ENCODE measurements at regions not wholly inside any gene's neighbourhood (a gene's known extent, or its start where the extent isn't known, plus 50 kb on each side); places are given as distances from the start of the nearest gene placed in this dataset.

DNA sequence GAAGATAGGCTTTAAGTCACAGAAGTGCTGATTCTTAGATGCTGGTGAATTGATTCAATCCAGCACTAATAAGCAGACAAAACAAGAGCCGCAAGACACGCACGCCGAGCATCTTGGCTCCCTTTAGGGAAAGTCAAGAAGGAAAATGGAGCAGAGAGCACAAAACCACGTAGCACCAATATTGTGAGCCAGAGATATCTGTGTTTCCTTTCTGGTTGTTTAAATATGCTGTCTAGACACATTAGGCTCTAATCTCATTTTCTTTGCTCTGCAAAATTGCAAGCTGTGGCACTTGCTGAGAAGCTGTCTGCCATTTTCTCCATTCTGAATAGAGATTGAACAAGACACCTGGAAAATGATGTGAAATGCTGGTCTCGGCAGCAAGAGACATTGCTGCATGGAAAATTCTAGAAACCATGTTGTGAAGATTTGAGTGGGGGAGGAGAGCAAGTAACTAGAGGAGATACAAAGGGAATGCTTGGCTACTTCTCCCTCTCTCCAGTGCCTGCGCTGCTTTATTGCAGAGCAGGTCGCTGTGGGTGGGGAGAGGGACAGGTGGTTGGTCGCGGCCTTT, 336.3 kb downstream of the MED10 start:
- no peaks in the 10 kb centered on the region for H3K36me3 ChIP-seq (ENCODE audit: control insufficient read depth in 1 of 2, insufficient read depth in 2 of 2, low read length in 2 of 2)
- H3K9ac ChIP-seq (ENCODE audit: low read depth in 1 of 2, low read length in 2 of 2), result no peak overlapping the region
- no peaks in the 10 kb centered on the region for H3K27me3 ChIP-seq (ENCODE audit: control insufficient read depth in 1 of 2, insufficient read depth in 2 of 2, low read length in 2 of 2)
- H3K27ac ChIP-seq (ENCODE audit: low read depth, low read length), result no peak overlapping the region
- H3K4me1 ChIP-seq (ENCODE audit: control insufficient read depth in 1 of 2, insufficient read depth in 2 of 2, low read length in 2 of 2), result no peaks in the 10 kb centered on the region
- H3K4me3 ChIP-seq (ENCODE audit: low read depth in 1 of 2, low read length in 2 of 2), result no peak overlapping the region
- no peaks in the 10 kb centered on the region for H3K9me3 ChIP-seq (ENCODE audit: control insufficient read depth in 1 of 2, low read length in 2 of 2)

DNA sequence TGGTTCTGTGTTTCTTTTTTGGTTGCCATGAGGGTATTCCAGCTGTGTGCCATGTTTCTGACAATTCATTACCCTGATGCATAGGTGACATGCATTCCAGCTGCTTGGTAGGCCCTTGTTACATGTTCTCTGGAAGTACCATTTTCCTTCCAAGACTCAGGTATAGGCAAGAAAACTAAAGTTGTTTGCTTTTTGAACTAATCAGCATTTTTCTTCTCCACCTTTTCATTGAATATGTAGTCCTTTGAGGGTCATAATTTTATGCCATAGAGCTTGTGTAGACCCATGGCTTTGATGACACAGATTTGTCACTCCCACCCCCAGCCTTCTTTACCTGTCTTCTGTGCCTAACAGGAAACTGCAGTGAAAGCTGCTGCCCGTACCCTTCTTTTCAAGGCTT, 339.2 kb downstream of the MED10 start:
- H3K9me3 ChIP-seq (ENCODE audit: control insufficient read depth in 1 of 2, low read length in 2 of 2), result no peaks in the 10 kb centered on the region
- H3K36me3 ChIP-seq (ENCODE audit: control insufficient read depth in 1 of 2, insufficient read depth in 2 of 2, low read length in 2 of 2), result no peaks in the 10 kb centered on the region
- no peak overlapping the region for H3K4me3 ChIP-seq (ENCODE audit: low read depth in 1 of 2, low read length in 2 of 2)
- no peak overlapping the region for H3K9ac ChIP-seq (ENCODE audit: low read depth in 1 of 2, low read length in 2 of 2)
- H3K4me1 ChIP-seq (ENCODE audit: control insufficient read depth in 1 of 2, insufficient read depth in 2 of 2, low read length in 2 of 2), result no peaks in the 10 kb centered on the region
- no peak overlapping the region for H3K27ac ChIP-seq (ENCODE audit: low read depth, low read length)
- H3K27me3 ChIP-seq (ENCODE audit: control insufficient read depth in 1 of 2, insufficient read depth in 2 of 2, low read length in 2 of 2), result no peaks in the 10 kb centered on the region

DNA sequence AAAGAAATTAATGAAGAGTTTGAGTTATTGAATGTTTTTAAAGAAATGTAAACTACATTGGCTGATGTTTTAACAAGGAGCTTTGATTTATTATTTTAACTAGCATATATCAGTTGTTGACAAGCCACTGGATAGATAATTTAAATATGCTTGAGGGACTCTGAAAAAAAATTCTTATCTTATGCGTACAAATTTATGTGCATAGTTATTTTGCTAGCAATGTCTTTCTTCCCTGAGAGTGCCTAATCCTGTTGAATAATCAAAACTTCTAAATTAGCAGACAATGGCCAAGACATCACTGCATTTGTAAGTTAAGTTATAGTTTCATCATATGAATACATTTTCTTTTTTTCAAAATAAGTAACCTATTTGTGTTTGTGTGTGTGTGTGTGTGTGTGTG, 342.3 kb downstream of the MED10 start:
- Histone ChIP-seq H3K9me3 (ENCODE audit: control insufficient read depth in 1 of 2, low read length in 2 of 2) (no peaks in the 10 kb centered on the region), H3K27ac (ENCODE audit: low read depth, low read length) (no peak overlapping the region), H3K36me3 (ENCODE audit: control insufficient read depth in 1 of 2, insufficient read depth in 2 of 2, low read length in 2 of 2) (no peaks in the 10 kb centered on the region), H3K4me1 (ENCODE audit: control insufficient read depth in 1 of 2, insufficient read depth in 2 of 2, low read length in 2 of 2) (no peaks in the 10 kb centered on the region), H3K9ac (ENCODE audit: low read depth in 1 of 2, low read length in 2 of 2) (no peak overlapping the region), H3K4me3 (ENCODE audit: low read depth in 1 of 2, low read length in 2 of 2) (no peak overlapping the region), H3K27me3 (ENCODE audit: control insufficient read depth in 1 of 2, insufficient read depth in 2 of 2, low read length in 2 of 2) (no peaks in the 10 kb centered on the region)

DNA sequence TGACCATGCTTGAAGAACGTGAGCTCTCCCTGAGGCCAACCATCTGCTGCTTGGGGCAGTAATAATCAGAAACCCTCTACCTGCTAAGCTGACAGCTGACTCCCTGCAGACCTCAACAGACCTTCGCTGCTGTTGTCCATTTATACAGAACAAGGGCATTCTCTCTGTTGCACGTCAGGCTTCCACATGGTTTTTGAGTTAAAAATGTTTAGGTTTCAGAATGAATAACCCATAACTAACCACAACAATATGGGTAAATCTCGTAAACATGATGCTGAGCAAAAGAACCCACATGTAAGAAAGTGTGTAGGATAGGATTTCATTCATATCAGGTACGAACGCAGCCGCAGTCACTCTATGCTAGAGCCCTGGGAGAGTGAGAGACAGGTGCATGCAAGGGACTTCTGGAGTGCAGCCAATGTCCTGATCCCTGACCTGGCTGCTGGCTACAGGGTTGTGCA, 348.5 kb downstream of the MED10 start:
- no peak overlapping the region for H3K4me3 ChIP-seq (ENCODE audit: low read depth in 1 of 2, low read length in 2 of 2)
- no peaks in the 10 kb centered on the region for H3K9me3 ChIP-seq (ENCODE audit: control insufficient read depth in 1 of 2, low read length in 2 of 2)
- no peaks in the 10 kb centered on the region for H3K27me3 ChIP-seq (ENCODE audit: control insufficient read depth in 1 of 2, insufficient read depth in 2 of 2, low read length in 2 of 2)
- no peak overlapping the region for H3K9ac ChIP-seq (ENCODE audit: low read depth in 1 of 2, low read length in 2 of 2)
- H3K27ac ChIP-seq (ENCODE audit: low read depth, low read length), result no peak overlapping the region
- no peaks in the 10 kb centered on the region for H3K36me3 ChIP-seq (ENCODE audit: control insufficient read depth in 1 of 2, insufficient read depth in 2 of 2, low read length in 2 of 2)
- H3K4me1 ChIP-seq (ENCODE audit: control insufficient read depth in 1 of 2, insufficient read depth in 2 of 2, low read length in 2 of 2), result no peaks in the 10 kb centered on the region

DNA sequence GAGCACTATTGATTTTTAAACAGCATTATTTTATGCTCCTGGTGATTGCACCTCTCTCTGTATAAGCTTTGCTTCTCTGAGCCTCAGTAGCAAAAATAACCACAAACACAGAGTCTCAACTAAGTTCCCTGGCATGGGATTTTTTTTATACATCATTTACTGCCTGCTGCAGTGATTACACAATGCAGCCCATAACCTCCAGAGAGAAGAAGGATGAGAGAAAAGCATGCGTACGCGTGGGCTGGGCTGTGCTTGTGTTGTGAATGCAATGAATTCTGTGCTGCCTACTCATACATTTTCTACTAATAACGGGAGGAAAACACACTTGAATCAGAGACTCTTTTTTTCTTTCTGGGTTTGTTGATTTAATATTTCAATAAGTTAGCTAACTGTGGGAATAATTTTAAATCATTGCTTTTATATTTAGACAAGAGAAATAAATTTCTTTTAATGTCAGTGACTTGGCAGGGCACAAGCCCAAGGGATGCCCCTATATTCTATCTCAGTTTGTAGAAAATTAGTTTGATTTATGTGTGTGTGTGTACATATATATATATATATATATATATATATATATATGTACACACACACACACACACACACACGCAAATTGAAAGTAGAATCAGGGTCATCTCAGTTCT, 351.5 kb downstream of the MED10 start:
- Histone ChIP-seq H3K4me3 (ENCODE audit: low read depth in 1 of 2, low read length in 2 of 2) (no peak overlapping the region), H3K4me1 (ENCODE audit: control insufficient read depth in 1 of 2, insufficient read depth in 2 of 2, low read length in 2 of 2) (no peaks in the 10 kb centered on the region), H3K9me3 (ENCODE audit: control insufficient read depth in 1 of 2, low read length in 2 of 2) (no peaks in the 10 kb centered on the region), H3K27me3 (ENCODE audit: control insufficient read depth in 1 of 2, insufficient read depth in 2 of 2, low read length in 2 of 2) (no peaks in the 10 kb centered on the region), H3K36me3 (ENCODE audit: control insufficient read depth in 1 of 2, insufficient read depth in 2 of 2, low read length in 2 of 2) (no peaks in the 10 kb centered on the region), H3K27ac (ENCODE audit: low read depth, low read length) (no peak overlapping the region), H3K9ac (ENCODE audit: low read depth in 1 of 2, low read length in 2 of 2) (no peak overlapping the region)

DNA sequence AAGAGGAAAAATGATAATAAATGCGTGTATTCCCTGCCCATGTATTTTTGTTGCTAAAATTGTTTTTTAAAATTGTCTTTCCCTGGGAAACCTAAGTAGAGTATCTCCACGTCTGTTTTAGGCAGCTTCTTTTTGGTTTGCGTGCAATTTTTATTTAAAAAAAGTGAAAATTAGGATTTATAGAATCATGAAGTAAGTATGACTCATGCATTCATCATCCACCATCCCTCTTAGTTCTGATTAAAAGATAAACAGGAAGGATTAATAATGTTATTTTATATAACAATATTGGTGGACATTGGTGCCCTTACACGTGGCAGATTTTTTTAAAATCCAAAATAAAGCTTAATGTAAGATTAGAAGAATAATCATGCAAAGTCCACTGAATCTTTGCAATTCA, 358.7 kb downstream of the MED10 start:
- H3K27me3 ChIP-seq (ENCODE audit: control insufficient read depth in 1 of 2, insufficient read depth in 2 of 2, low read length in 2 of 2), result no peaks in the 10 kb centered on the region
- H3K9ac ChIP-seq (ENCODE audit: low read depth in 1 of 2, low read length in 2 of 2), result no peak overlapping the region
- H3K4me1 ChIP-seq (ENCODE audit: control insufficient read depth in 1 of 2, insufficient read depth in 2 of 2, low read length in 2 of 2), result no peaks in the 10 kb centered on the region
- no peak overlapping the region for H3K4me3 ChIP-seq (ENCODE audit: low read depth in 1 of 2, low read length in 2 of 2)
- no peaks in the 10 kb centered on the region for H3K36me3 ChIP-seq (ENCODE audit: control insufficient read depth in 1 of 2, insufficient read depth in 2 of 2, low read length in 2 of 2)
- H3K9me3 ChIP-seq (ENCODE audit: control insufficient read depth in 1 of 2, low read length in 2 of 2), result no peaks in the 10 kb centered on the region
- no peak overlapping the region for H3K27ac ChIP-seq (ENCODE audit: low read depth, low read length)

DNA sequence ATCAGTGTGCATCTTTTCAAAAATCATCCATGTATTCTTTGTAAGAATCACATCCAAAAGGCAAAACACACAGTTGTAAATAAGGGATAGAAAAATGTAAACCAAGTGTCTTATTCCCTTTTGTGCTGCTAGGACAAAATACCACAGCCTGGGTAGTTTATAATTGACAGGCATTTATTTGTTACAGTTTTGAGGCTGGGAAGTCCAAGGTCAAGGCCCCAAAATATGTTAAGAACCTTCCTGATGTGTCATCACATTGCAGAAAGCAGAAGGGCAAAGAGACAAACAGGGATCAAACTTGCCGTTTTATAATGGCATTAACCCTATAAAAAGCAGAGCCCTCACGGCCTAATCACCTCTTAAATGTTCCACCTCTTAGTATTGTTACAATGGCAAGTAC, 364.8 kb downstream of the MED10 start:
- H3K27me3 ChIP-seq (ENCODE audit: control insufficient read depth in 1 of 2, insufficient read depth in 2 of 2, low read length in 2 of 2), result no peaks in the 10 kb centered on the region
- no peak overlapping the region for H3K4me3 ChIP-seq (ENCODE audit: low read depth in 1 of 2, low read length in 2 of 2)
- no peaks in the 10 kb centered on the region for H3K9me3 ChIP-seq (ENCODE audit: control insufficient read depth in 1 of 2, low read length in 2 of 2)
- H3K27ac ChIP-seq (ENCODE audit: low read depth, low read length), result no peak overlapping the region
- H3K9ac ChIP-seq (ENCODE audit: low read depth in 1 of 2, low read length in 2 of 2), result no peak overlapping the region
- no peaks in the 10 kb centered on the region for H3K36me3 ChIP-seq (ENCODE audit: control insufficient read depth in 1 of 2, insufficient read depth in 2 of 2, low read length in 2 of 2)
- H3K4me1 ChIP-seq (ENCODE audit: control insufficient read depth in 1 of 2, insufficient read depth in 2 of 2, low read length in 2 of 2), result no peaks in the 10 kb centered on the region

DNA sequence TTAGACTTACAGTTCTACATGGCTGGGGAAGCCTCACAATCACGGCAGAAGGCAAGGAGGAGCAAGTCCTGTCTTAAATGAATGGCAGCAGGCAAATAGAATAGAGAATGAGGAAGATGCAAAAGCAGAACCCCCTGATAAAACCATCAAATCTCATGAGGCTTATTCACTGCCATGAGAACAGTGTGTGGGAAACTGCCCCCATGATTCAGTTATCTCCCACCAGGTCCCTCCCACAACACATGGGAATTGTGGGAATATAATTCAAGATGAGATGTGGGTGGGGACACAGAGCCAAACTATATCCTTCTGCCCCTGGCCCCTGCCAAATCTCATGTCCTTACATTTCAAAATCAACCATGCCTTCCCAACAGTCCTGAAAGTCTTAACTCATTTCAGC, 367.1 kb downstream of the MED10 start:
- H3K4me3 ChIP-seq (ENCODE audit: low read depth in 1 of 2, low read length in 2 of 2), result no peak overlapping the region
- no peaks in the 10 kb centered on the region for H3K4me1 ChIP-seq (ENCODE audit: control insufficient read depth in 1 of 2, insufficient read depth in 2 of 2, low read length in 2 of 2)
- no peak overlapping the region for H3K9ac ChIP-seq (ENCODE audit: low read depth in 1 of 2, low read length in 2 of 2)
- H3K27me3 ChIP-seq (ENCODE audit: control insufficient read depth in 1 of 2, insufficient read depth in 2 of 2, low read length in 2 of 2), result no peaks in the 10 kb centered on the region
- H3K36me3 ChIP-seq (ENCODE audit: control insufficient read depth in 1 of 2, insufficient read depth in 2 of 2, low read length in 2 of 2), result no peaks in the 10 kb centered on the region
- no peak overlapping the region for H3K27ac ChIP-seq (ENCODE audit: low read depth, low read length)
- no peaks in the 10 kb centered on the region for H3K9me3 ChIP-seq (ENCODE audit: control insufficient read depth in 1 of 2, low read length in 2 of 2)

DNA sequence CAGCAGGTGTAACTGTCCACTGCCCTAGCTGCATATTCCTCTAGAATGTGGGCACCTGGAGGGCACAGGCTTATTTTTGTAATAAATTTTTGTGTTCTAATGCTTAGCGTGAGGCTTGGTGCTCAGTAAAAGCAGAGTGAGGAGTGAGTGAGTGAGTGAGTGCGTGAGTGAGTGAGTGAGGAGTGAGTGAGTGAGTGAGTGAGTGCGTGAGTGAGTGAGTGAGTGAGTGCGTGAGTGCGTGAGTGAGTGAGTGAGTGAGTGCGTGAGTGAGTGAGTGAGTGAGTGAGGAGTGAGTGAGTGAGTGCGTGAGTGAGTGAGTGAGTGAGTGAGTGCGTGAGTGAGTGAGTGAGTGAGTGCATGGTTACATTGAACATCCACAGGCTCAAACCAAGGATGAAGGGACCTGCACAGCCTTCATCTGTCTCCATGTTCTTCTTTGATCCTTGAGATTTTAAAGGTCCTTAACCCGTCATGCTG, 371.5 kb downstream of the MED10 start:
- Histone ChIP-seq H3K36me3 (ENCODE audit: control insufficient read depth in 1 of 2, insufficient read depth in 2 of 2, low read length in 2 of 2) (no peaks in the 10 kb centered on the region), H3K4me1 (ENCODE audit: control insufficient read depth in 1 of 2, insufficient read depth in 2 of 2, low read length in 2 of 2) (no peaks in the 10 kb centered on the region), H3K4me3 (ENCODE audit: low read depth in 1 of 2, low read length in 2 of 2) (no peak overlapping the region), H3K27ac (ENCODE audit: low read depth, low read length) (no peak overlapping the region), H3K27me3 (ENCODE audit: control insufficient read depth in 1 of 2, insufficient read depth in 2 of 2, low read length in 2 of 2) (no peaks in the 10 kb centered on the region), H3K9me3 (ENCODE audit: control insufficient read depth in 1 of 2, low read length in 2 of 2) (no peaks in the 10 kb centered on the region), H3K9ac (ENCODE audit: low read depth in 1 of 2, low read length in 2 of 2) (no peak overlapping the region)

DNA sequence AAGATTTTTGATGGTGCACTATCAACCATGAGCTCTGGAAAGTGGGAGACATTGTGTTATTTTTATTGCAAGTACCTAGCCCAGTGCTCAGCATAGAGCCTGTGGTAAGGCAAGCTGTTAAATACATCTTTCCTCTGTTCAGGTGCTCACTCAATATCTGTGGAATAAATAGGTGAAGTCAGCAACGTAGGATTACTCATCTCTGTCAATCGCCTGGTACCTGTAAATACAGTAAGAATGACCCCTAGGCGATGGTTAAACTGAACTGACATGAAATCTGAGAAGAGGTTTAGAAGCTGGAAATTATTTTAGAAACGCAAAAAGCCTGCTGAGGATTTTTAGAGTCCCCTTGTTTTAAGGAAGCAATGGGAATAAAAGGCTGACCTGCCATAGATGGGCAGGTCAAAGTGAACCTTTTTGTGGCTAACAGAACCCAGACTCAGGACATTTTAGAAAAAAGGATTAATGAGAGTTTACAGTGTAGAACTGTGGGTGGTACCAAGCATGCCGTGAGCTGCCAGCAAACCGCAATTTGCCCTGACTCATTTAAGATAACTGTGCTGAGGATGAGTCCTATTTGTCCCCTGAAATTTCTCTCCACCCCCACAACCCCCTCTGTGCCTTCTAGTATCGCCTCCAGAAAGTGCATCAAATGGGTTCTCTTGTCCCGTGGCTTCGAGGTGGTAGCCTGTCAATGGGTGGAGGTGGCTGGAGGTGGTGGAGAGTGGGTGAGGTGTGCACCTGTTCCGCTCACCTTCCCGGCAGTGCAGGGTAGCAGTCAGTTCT, 375.1 kb downstream of the MED10 start:
- H3K9ac ChIP-seq (ENCODE audit: low read depth in 1 of 2, low read length in 2 of 2), result no peak overlapping the region
- H3K9me3 ChIP-seq (ENCODE audit: control insufficient read depth in 1 of 2, low read length in 2 of 2), result no peaks in the 10 kb centered on the region
- H3K27me3 ChIP-seq (ENCODE audit: control insufficient read depth in 1 of 2, insufficient read depth in 2 of 2, low read length in 2 of 2), result no peaks in the 10 kb centered on the region
- H3K36me3 ChIP-seq (ENCODE audit: control insufficient read depth in 1 of 2, insufficient read depth in 2 of 2, low read length in 2 of 2), result no peaks in the 10 kb centered on the region
- no peak overlapping the region for H3K4me3 ChIP-seq (ENCODE audit: low read depth in 1 of 2, low read length in 2 of 2)
- no peaks in the 10 kb centered on the region for H3K4me1 ChIP-seq (ENCODE audit: control insufficient read depth in 1 of 2, insufficient read depth in 2 of 2, low read length in 2 of 2)
- no peak overlapping the region for H3K27ac ChIP-seq (ENCODE audit: low read depth, low read length)

Measured in duodenal mucosa (tissue), 2 donors.